Hepatocyte (in vitro differentiated cells): ENCODE measurements at regions not wholly inside any gene's neighbourhood (a gene's known extent, or its start where the extent isn't known, plus 50 kb on each side); places are given as distances from the start of the nearest gene placed in this dataset.

ENCODE experiments used
- CTCF ChIP-seq: fragments of 200-600 bp; sonication (generic); IDR thresholded peaks from 2 replicates; pipeline ENCODE4 v1.5.1; 2016; ENCODE audit warnings: antibody characterized with exemption, mild to moderate bottlenecking; ENCODE audit not compliant: poor library complexity
- EZH2 ChIP-seq: fragments of 200-600 bp; sonication (generic); IDR thresholded peaks from 2 replicates; pipeline ENCODE4 v1.6.1; 2016; ENCODE audit warnings: antibody characterized with exemption, mild to moderate bottlenecking, borderline replicate concordance

GRCh38 chr12:4159851-4160250 lies 113.7 kb upstream of the CCND2 start:
- no peak for TF ChIP-seq CTCF
- TF ChIP-seq EZH2 = no peak
